HFF-Myc (cell line): ENCODE measurements at regions not wholly inside any gene's neighbourhood (a gene's known extent, or its start where the extent isn't known, plus 50 kb on each side); places are given as distances from the start of the nearest gene placed in this dataset.

ENCODE experiments used
- DNase-seq: peaks from one replicate; pipeline ENCODE4 v3.0.0-alpha.2; 2011; ENCODE audit warnings: low read depth; ENCODE audit errors: extremely low read depth
- H3K4me3 ChIP-seq: replicated peaks from 2 replicates; pipeline ENCODE4 v1.5.1; 2011; ENCODE audit warnings: low read depth, mild to moderate bottlenecking, control low read depth, low read length
- TF ChIP-seq, protein P1 (sequence below): IDR thresholded peaks from 2 replicates; pipeline ENCODE4 v1.5.1; 2012; ENCODE audit warnings: mild to moderate bottlenecking, low read depth, low read length, control low read depth; ENCODE audit errors: missing control alignments

DNA sequence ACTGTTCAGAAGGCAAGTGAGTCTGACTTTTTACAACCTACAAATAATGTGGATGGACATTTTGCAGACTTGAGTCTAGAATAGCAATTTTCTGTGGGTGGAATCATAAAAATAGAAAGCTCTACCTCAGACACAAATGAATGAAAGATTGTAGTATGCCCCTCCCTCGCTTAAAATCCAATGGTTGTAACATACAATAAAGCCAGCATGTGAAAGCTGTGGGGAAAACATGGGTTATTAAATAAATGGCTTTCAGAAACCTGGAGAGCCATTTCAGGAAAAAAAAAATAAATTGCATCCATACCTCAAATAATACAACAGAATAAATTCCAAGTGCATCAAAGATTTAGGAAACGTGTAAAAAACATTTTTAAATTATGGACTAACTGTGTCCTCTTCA, 123.1 kb upstream of the MON1B start:
- no peak for DNase-seq
- TF ChIP-seq, protein P1, sequence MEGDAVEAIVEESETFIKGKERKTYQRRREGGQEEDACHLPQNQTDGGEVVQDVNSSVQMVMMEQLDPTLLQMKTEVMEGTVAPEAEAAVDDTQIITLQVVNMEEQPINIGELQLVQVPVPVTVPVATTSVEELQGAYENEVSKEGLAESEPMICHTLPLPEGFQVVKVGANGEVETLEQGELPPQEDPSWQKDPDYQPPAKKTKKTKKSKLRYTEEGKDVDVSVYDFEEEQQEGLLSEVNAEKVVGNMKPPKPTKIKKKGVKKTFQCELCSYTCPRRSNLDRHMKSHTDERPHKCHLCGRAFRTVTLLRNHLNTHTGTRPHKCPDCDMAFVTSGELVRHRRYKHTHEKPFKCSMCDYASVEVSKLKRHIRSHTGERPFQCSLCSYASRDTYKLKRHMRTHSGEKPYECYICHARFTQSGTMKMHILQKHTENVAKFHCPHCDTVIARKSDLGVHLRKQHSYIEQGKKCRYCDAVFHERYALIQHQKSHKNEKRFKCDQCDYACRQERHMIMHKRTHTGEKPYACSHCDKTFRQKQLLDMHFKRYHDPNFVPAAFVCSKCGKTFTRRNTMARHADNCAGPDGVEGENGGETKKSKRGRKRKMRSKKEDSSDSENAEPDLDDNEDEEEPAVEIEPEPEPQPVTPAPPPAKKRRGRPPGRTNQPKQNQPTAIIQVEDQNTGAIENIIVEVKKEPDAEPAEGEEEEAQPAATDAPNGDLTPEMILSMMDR = no peak
- no peak overlapping the region for H3K4me3 ChIP-seq

DNA sequence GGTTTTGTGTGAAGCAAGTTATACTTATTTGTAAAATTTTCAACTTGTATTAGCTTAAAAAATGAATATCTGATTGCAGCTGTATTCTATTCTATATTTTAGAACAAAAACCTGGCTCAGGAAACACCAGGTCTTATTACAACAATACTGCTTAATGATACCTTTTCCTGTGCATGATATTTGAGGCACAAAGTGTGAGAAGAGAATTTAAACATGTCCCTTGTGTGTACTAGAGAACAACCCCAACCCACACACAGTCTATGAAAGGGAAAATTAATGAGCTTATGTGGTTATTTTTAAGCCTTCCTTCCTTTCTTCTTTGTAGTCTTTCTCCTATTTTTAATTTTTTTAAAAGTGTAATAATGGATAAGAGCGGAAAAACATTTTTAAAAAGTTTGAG, 122.6 kb upstream of the MON1B start:
- TF ChIP-seq, protein P1 = no peak
- DNase-seq = no peak
- no peak overlapping the region for H3K4me3 ChIP-seq

DNA sequence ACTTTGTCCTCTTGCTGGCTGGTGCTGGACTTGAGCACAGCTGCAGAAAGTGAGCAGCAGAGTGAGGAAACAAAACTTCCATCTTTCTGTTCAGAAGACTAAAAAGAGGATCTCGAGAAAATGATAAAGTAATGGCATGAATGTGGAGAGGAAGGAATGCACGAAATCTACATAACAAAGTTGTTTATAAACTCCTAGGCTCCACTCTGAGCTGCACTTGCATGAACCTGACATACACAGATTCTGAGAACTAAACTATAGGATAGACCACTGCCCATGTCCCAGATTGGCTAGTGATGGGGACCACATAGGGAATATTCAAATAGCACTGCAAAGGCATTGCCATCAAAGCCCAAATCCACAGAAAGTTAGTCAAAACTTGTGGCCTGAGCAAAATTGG, 121.1 kb upstream of the MON1B start:
- TF ChIP-seq, protein P1 = no peak
- H3K4me3 ChIP-seq = no peak overlapping the region

DNA sequence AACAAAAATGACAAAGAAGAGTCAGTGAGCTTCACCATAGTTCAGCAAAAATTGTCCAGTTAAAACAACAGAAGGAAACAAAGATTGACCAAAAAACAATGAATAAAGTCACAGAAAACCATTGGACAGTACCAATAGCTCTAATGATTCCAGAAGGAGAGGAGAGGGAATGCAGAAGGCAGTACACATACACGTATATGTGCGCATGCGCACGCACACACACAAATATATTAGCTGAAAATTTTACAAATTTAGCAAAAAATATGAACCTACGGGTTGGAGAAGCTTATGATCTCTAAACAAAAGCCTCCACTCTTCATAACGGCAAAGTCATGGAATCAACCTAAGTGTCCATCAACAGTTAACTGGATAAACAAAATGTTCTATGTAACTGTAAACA, 120.3 kb upstream of the MON1B start:
- TF ChIP-seq, protein P1 = no peak
- no peak for DNase-seq

More for the DNA sequence above, 121.1 kb upstream of the MON1B start:
- DNase-seq = no peak

DNA sequence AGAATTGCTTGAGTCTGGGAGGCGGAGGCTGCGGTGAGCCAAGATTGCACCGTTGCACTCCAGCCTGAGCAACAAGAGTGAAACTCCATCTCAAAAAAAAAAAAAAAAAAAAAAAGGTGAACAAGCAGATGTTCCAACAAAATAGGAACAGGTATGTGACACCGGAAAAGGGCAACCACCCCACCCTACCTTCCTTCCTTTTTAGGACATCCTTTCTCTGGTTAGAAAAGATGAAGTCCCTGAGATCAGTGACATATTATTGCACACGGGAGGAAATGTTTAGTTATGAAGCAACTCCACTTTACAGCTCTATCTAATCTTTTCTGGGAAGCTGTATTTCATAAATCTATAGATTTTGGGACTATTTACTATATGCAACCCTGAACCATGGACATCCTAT, 114.2 kb upstream of the MON1B start:
- TF ChIP-seq, protein P1 = no peak
- no peak for DNase-seq
- no peak overlapping the region for H3K4me3 ChIP-seq

More for the DNA sequence above, 120.3 kb upstream of the MON1B start:
- no peak overlapping the region for H3K4me3 ChIP-seq

DNA sequence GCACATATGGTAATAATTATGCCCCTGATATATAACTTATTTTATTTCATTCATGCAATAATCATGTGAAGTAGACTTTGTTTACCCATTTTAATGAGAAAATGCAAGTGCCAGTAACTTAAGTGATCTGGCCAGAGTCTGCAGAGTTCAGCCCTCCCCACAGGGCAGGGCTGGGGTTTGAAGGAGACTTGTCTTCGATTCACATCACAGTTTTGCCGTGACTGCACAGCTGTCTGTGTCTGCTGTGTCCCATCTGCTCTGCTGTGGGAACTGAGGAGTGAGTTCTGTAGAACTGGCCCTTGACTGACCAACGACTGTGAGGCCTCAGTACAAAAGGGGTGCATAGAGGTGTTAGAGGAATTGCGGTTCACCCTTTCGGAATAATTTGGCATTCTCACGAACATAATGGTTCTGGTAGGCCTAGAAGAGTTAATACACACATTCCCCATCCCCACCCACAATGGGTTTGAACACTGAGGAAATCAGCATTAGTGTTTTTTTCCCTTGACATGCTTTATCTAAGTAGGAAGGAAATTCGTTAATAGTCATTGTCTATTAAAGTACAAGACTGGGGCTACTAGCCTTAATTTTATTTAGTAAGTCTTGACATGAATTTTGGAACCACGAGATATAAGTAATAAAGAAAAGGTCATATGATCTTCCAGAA, 113.6 kb upstream of the MON1B start:
- no peak for DNase-seq
- H3K4me3 ChIP-seq = no peak overlapping the region
- TF ChIP-seq, protein P1 = no peak

DNA sequence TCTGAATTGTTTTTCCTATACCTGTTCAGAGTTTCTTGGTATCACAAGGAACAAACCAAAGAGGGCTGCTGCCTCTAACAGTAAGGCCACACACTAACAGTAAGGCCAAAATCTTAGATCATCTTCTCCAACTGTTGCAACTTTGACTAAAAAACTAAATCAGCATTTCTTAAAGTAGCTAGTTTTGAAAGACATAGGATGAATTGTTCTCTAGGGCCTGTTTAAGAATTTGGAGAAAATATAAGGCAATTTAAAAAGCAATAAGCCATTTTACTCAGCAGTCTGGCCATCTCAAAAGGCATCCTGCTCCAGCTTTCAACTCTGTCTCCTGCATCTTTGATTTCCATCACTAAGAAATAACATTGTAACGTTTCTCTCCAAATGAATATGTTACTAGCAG, 105.0 kb upstream of the MON1B start:
- TF ChIP-seq, protein P1 = no peak
- H3K4me3 ChIP-seq = no peak overlapping the region
- no peak for DNase-seq
